C4-2B (cell line): ENCODE measurements at regions not wholly inside any gene's neighbourhood (a gene's known extent, or its start where the extent isn't known, plus 50 kb on each side); places are given as distances from the start of the nearest gene placed in this dataset.

Experiments
- ZFX ChIP-seq: fragments of 450-650 bp; IDR thresholded peaks from 2 replicates; pipeline ENCODE4 v1.6.1; 2017
- TF ChIP-seq, protein P1 (sequence below): fragments of 450-650 bp; conservative IDR thresholded peaks from 2 replicates; pipeline ENCODE4 v1.5.1; 2017; ENCODE audit warnings: mild to moderate bottlenecking

DNA sequence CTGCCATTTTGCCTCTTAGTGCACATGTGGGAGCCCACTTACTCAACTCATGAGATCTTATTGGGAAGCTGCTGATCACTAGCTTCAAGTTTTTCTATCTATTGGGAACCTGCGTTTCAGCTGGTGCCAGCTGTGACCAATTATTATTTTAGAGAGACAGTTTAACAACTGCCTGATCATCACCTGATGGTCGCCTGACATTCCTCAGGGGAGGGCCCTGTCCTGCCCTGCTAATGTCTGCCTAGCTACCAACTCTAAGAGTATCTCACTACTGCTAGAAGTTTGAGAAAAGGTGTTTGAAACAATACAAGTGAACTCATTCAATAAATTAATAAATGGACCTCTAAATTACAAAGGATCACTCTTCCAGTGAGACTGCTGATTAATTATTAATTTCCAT, 95.5 kb downstream of the PCDH7 start:
- TF ChIP-seq, protein P1, sequence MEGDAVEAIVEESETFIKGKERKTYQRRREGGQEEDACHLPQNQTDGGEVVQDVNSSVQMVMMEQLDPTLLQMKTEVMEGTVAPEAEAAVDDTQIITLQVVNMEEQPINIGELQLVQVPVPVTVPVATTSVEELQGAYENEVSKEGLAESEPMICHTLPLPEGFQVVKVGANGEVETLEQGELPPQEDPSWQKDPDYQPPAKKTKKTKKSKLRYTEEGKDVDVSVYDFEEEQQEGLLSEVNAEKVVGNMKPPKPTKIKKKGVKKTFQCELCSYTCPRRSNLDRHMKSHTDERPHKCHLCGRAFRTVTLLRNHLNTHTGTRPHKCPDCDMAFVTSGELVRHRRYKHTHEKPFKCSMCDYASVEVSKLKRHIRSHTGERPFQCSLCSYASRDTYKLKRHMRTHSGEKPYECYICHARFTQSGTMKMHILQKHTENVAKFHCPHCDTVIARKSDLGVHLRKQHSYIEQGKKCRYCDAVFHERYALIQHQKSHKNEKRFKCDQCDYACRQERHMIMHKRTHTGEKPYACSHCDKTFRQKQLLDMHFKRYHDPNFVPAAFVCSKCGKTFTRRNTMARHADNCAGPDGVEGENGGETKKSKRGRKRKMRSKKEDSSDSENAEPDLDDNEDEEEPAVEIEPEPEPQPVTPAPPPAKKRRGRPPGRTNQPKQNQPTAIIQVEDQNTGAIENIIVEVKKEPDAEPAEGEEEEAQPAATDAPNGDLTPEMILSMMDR = no peak
- TF ChIP-seq ZFX = no peak
